ENCODE measurements at regions not wholly inside any gene's neighbourhood (a gene's known extent, or its start where the extent isn't known, plus 50 kb on each side); places are given as distances from the start of the nearest gene placed in this dataset.
A peak's percentile ranks its signal among the peaks of the same experiment; 100 is the strongest.
"Not testable (repeated sequence)": the region's sequence is repeated elsewhere in the genome, so short reads cannot be mapped to it uniquely, and the experiment has no call there.

- Histone ChIP-seq H3K4me3 (ENCODE audit: low read length) (no peak overlapping the region), H3K4me1 (ENCODE audit: control insufficient read depth, insufficient read depth, low read length) (no peaks in the 10 kb centered on the region), H3K27me3 (ENCODE audit: control insufficient read depth, insufficient read depth, low read length) (no peaks in the 10 kb centered on the region), H3K9me3 (ENCODE audit: control insufficient read depth, low read depth, low read length) (no peaks in the 10 kb centered on the region), H3K36me3 (ENCODE audit: control insufficient read depth, insufficient read depth, low read length) (no peaks in the 10 kb centered on the region), H3K27ac (ENCODE audit: low read length) (no peak overlapping the region)
- no peak for DNase-seq
- 100% methylated on average over 1 of the region's 6 CpGs for WGBS (ENCODE audit: insufficient coverage, low lambda C conversion rate)
These were observed 98.0 kb upstream of the CDC42BPA start for GRCh38 chr1:227416156-227416830.

DNA sequence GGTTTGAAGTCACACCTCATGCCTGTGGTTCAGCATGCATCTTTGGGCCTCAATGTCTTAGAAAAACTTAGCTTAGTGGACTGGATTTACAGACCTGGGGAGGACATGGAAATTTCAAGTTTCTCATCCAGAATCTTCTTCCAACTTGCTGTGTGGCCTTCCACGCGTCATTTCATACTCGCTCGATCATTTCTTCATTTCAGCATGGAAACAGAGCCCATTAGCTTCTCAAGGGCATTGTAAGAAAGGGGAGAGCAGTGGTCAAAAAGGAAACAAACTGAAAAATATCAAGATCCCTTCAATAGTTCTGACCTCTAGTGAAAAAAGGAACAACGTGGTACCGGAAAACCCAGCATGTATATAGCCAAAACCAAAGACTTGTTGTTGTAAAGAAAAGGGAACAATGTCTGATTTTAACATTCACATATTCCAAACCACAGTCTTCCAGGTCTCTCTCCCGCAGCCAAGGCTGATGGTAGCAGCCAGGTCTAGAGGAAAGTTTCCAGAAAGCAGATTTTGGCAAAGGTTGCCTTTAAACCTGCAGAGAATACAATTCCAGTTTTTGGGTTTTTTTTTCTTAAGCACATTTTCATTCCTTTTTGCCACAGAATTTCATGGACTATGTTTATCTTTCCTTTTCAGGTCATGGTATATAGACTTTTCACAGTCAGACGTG, 97.0 kb upstream of the CDC42BPA start:
- 95% methylated on average over 3 of the region's 8 CpGs for WGBS (ENCODE audit: insufficient coverage, low lambda C conversion rate)
- no peak overlapping the region for H3K4me3 ChIP-seq (ENCODE audit: low read length)

GRCh38 chr1:227411066-227411465, 92.8 kb upstream of the CDC42BPA start:
- Histone ChIP-seq H3K4me1 (ENCODE audit: control insufficient read depth, insufficient read depth, low read length) (no peaks in the 10 kb centered on the region), H3K36me3 (ENCODE audit: control insufficient read depth, insufficient read depth, low read length) (no peaks in the 10 kb centered on the region), H3K27me3 (ENCODE audit: control insufficient read depth, insufficient read depth, low read length) (no peaks in the 10 kb centered on the region), H3K9me3 (ENCODE audit: control insufficient read depth, low read depth, low read length) (no peaks in the 10 kb centered on the region), H3K27ac (ENCODE audit: low read length) (no peak overlapping the region), H3K4me3 (ENCODE audit: low read length) (no peak overlapping the region)
- WGBS (ENCODE audit: insufficient coverage, low lambda C conversion rate), result 83% methylated on average over 3 of the region's 7 CpGs
- DNase-seq, result no peak

More for the DNA sequence above, 97.0 kb upstream of the CDC42BPA start:
- no peak for DNase-seq
- Histone ChIP-seq H3K4me1 (ENCODE audit: control insufficient read depth, insufficient read depth, low read length) (no peaks in the 10 kb centered on the region), H3K27me3 (ENCODE audit: control insufficient read depth, insufficient read depth, low read length) (no peaks in the 10 kb centered on the region), H3K36me3 (ENCODE audit: control insufficient read depth, insufficient read depth, low read length) (no peaks in the 10 kb centered on the region), H3K9me3 (ENCODE audit: control insufficient read depth, low read depth, low read length) (no peaks in the 10 kb centered on the region), H3K27ac (ENCODE audit: low read length) (no peak overlapping the region)

DNA sequence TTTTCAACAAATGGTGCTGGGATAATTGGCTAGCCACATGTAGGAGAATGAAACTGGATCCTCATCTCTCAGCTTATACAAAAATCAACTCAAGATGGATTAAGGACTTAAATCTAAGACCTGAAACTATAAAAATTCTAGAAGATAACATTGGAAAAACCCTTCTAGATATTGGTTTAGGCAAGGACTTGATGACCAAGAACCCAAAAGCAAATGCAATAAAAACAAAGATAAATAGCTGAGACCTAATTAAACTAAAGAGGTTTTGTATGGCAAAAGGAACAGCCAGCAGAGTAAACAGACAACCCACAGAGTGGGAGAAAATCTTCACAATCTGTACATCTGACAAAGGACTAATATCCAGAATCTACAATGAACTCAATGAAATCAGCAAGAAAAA, 88.0 kb upstream of the CDC42BPA start:
- not testable (repeated sequence) for H3K9me3 ChIP-seq (ENCODE audit: control insufficient read depth, low read depth, low read length); H3K36me3 ChIP-seq (ENCODE audit: control insufficient read depth, insufficient read depth, low read length); H3K27me3 ChIP-seq (ENCODE audit: control insufficient read depth, insufficient read depth, low read length); DNase-seq; H3K4me1 ChIP-seq (ENCODE audit: control insufficient read depth, insufficient read depth, low read length); H3K4me3 ChIP-seq (ENCODE audit: low read length); H3K27ac ChIP-seq (ENCODE audit: low read length)

DNA sequence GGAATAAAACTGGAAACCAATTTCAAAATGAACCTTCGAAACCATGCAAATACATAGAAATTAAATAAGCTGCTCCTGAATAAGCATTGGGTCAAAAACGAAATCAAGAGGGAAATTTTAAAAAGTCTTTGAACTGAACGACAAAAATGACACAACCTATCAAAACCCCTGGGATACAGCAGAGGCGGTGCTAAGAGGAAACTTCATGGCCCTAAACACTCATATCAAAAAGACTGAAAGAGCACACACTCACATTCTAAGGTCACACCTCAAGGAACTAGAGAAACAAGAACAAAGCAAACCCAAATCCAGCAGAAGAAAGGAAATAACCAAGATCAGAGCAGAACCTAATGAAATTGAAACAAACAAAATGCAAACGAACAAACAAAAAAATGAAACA, 85.2 kb upstream of the CDC42BPA start:
- H3K4me1 ChIP-seq (ENCODE audit: control insufficient read depth, insufficient read depth, low read length), result no peaks in the 10 kb centered on the region
- peaks cover 5% of the 10 kb centered on the region for H3K9me3 ChIP-seq (ENCODE audit: control insufficient read depth, low read depth, low read length)
- H3K27ac ChIP-seq (ENCODE audit: low read length), result no peak overlapping the region
- H3K36me3 ChIP-seq (ENCODE audit: control insufficient read depth, insufficient read depth, low read length), result no peaks in the 10 kb centered on the region
- 94% methylated on average over 2 of the region's 5 CpGs for WGBS (ENCODE audit: insufficient coverage, low lambda C conversion rate)
- DNase-seq, result no peak
- H3K4me3 ChIP-seq (ENCODE audit: low read length), result no peak overlapping the region
- H3K27me3 ChIP-seq (ENCODE audit: control insufficient read depth, insufficient read depth, low read length), result no peaks in the 10 kb centered on the region

GRCh38 chr1:227401562-227402342, 83.5 kb upstream of the CDC42BPA start:
- WGBS (ENCODE audit: insufficient coverage, low lambda C conversion rate), result no CpG with 5 or more reads among the region's 10 CpGs
- Histone ChIP-seq H3K36me3 (ENCODE audit: control insufficient read depth, insufficient read depth, low read length) (no peaks in the 10 kb centered on the region), H3K9me3 (ENCODE audit: control insufficient read depth, low read depth, low read length) (peaks cover 5% of the 10 kb centered on the region), H3K4me3 (ENCODE audit: low read length) (no peak overlapping the region), H3K4me1 (ENCODE audit: control insufficient read depth, insufficient read depth, low read length) (no peaks in the 10 kb centered on the region), H3K27me3 (ENCODE audit: control insufficient read depth, insufficient read depth, low read length) (no peaks in the 10 kb centered on the region), H3K27ac (ENCODE audit: low read length) (no peak overlapping the region)
- DNase-seq, result no peak

GRCh38 chr1:227399152-227399730, 80.9 kb upstream of the CDC42BPA start:
- Histone ChIP-seq H3K27me3 (ENCODE audit: control insufficient read depth, insufficient read depth, low read length) (no peaks in the 10 kb centered on the region), H3K36me3 (ENCODE audit: control insufficient read depth, insufficient read depth, low read length) (no peaks in the 10 kb centered on the region), H3K27ac (ENCODE audit: low read length) (no peak overlapping the region), H3K9me3 (ENCODE audit: control insufficient read depth, low read depth, low read length) (peaks cover 5% of the 10 kb centered on the region), H3K4me3 (ENCODE audit: low read length) (no peak overlapping the region), H3K4me1 (ENCODE audit: control insufficient read depth, insufficient read depth, low read length) (no peaks in the 10 kb centered on the region)
- DNase-seq, result no peak
- WGBS (ENCODE audit: insufficient coverage, low lambda C conversion rate), result 100% methylated on average over 2 of the region's 4 CpGs

- Histone ChIP-seq H3K36me3 (ENCODE audit: control insufficient read depth, insufficient read depth, low read length) (no peaks in the 10 kb centered on the region), H3K4me1 (ENCODE audit: control insufficient read depth, insufficient read depth, low read length) (no peaks in the 10 kb centered on the region)
- WGBS (ENCODE audit: insufficient coverage, low lambda C conversion rate), result 79% methylated on average over 2 of the region's 5 CpGs
These were observed 79.2 kb upstream of the CDC42BPA start for GRCh38 chr1:227397354-227397978.

GRCh38 chr1:227396539-227397353, 78.5 kb upstream of the CDC42BPA start:
- Histone ChIP-seq H3K27ac (ENCODE audit: low read length) (no peak overlapping the region), H3K27me3 (ENCODE audit: control insufficient read depth, insufficient read depth, low read length) (no peaks in the 10 kb centered on the region), H3K4me3 (ENCODE audit: low read length) (no peak overlapping the region), H3K9me3 (ENCODE audit: control insufficient read depth, low read depth, low read length) (peaks cover 5% of the 10 kb centered on the region), H3K4me1 (ENCODE audit: control insufficient read depth, insufficient read depth, low read length) (no peaks in the 10 kb centered on the region), H3K36me3 (ENCODE audit: control insufficient read depth, insufficient read depth, low read length) (no peaks in the 10 kb centered on the region)
- 50% methylated on average over 2 of the region's 8 CpGs for WGBS (ENCODE audit: insufficient coverage, low lambda C conversion rate)
- DNase-seq, result peak in 1 of 2 donors; percentile 13

More at GRCh38 chr1:227397354-227397978, 79.2 kb upstream of the CDC42BPA start:
- no peak for DNase-seq
- Histone ChIP-seq H3K9me3 (ENCODE audit: control insufficient read depth, low read depth, low read length) (peaks cover 5% of the 10 kb centered on the region), H3K4me3 (ENCODE audit: low read length) (no peak overlapping the region), H3K27me3 (ENCODE audit: control insufficient read depth, insufficient read depth, low read length) (no peaks in the 10 kb centered on the region), H3K27ac (ENCODE audit: low read length) (no peak overlapping the region)

Measured in large intestine (tissue), 3 donors.